K562 (cell line): ENCODE measurements at regions not wholly inside any gene's neighbourhood (a gene's known extent, or its start where the extent isn't known, plus 50 kb on each side); places are given as distances from the start of the nearest gene placed in this dataset.

ENCODE experiments used
- ATAC-seq: fragments of 200-7000 bp; cut with Tn5 transposase; 3 replicates; pipeline ENCODE4 v1.9.1; 2020; ENCODE audit warnings: moderate library complexity
- BruUV-seq: library from RNA; stranded (reverse); fragments of 400-500 nt; replicated peaks from 2 replicates; lab custom pipeline; 2021; lab: Mats Ljungman, UMichigan
- CTCF ChIA-PET: fragments of 300-600 bp; formaldehyde crosslinking; extraction: SDS; loops from one replicate; lab custom pipeline; 2021; ENCODE audit warnings: low intra/inter-chr PET ratio; lab: Yijun Ruan, JAX
- POLR2A ChIA-PET: fragments of 300-600, 350-650 bp; sonication (Branson Sonifier 250); formaldehyde crosslinking; extraction: SDS; loops from one replicate; lab custom pipeline; 2021; ENCODE audit warnings: antibody characterized with exemption, inconsistent platforms; lab: Yijun Ruan, JAX
- DNase-seq, 4 experiments: peaks; one replicate each; pipeline versions ENCODE4 v3.0.0 to v3.0.0-alpha.2; 2011 to 2018; ENCODE audit warnings: low spot score in 3 of 4, mixed read lengths in 3 of 4; ENCODE audit errors: extremely low read depth in 1 of 4
- FAIRE-seq: peaks from 2 replicates; lab custom pipeline; 2011; peaks lifted over from hg19 to GRCh38; lab: Jason Lieb, UNC
- H2AFZ ChIP-seq: 2 replicates; pipeline ENCODE4 v1.6.0; 2011; ENCODE audit warnings: low read depth, low read length, control low read depth, inconsistent platforms
- H3K27ac ChIP-seq: fragments of 200-600 bp; 3 replicates; pipeline ENCODE4 v1.8.0; 2011; ENCODE audit warnings: low read depth, mild to moderate bottlenecking, control low read depth, inconsistent platforms, low read length, moderate library complexity, mixed read lengths; ENCODE audit errors: extremely low read depth
- H3K27me3 ChIP-seq, 2 experiments: fragments of 300-600 bp in 1 of 2; 2 replicates in 1 of 2; 3 replicates in 1 of 2; pipeline versions ENCODE4 v1.6.0 to v1.8.0; 2011; ENCODE audit warnings: inconsistent platforms in 2 of 2, low read length in 2 of 2, mild to moderate bottlenecking in 1 of 2, mixed read lengths in 1 of 2, moderate library complexity in 1 of 2; ENCODE audit not compliant: control insufficient read depth in 2 of 2, insufficient read depth in 2 of 2
- H3K36me3 ChIP-seq: fragments of 300-600 bp; 3 replicates; pipeline ENCODE4 v1.8.0; 2011; ENCODE audit warnings: mild to moderate bottlenecking, low read length, inconsistent platforms; ENCODE audit not compliant: control insufficient read depth, insufficient read depth
- H3K4me1 ChIP-seq, 2 experiments: fragments of 200-600 bp in 1 of 2; replicated peaks in 1 of 2; 2 replicates in 1 of 2; 3 replicates in 1 of 2; pipeline versions ENCODE4 v1.5.1 to v1.8.0; 2011; ENCODE audit warnings: inconsistent platforms in 2 of 2, low read length in 2 of 2, mild to moderate bottlenecking in 1 of 2, mixed read lengths in 1 of 2, moderate library complexity in 1 of 2; ENCODE audit not compliant: control insufficient read depth in 2 of 2, insufficient read depth in 2 of 2
- H3K4me2 ChIP-seq: 2 replicates; pipeline ENCODE4 v1.6.1; 2011; ENCODE audit warnings: low read length, control low read depth, inconsistent platforms, mixed read lengths; ENCODE audit not compliant: insufficient read depth
- H3K4me3 ChIP-seq: fragments of 200-600 bp; sonication (generic), shearing (Covaris generic); 2 replicates; pipeline ENCODE4 v1.5.1; 2016; ENCODE audit warnings: control low read depth, inconsistent platforms
- H3K79me2 ChIP-seq: fragments of 200-600 bp; 3 replicates; pipeline ENCODE4 v1.8.0; 2011; ENCODE audit warnings: low read length, inconsistent platforms; ENCODE audit not compliant: control insufficient read depth, insufficient read depth
- H3K9ac ChIP-seq, 2 experiments: 2 replicates each; pipeline versions ENCODE4 v1.6.0 to v1.6.1; 2011; ENCODE audit warnings: low read depth in 2 of 2, low read length in 2 of 2, control low read depth in 1 of 2, inconsistent platforms in 1 of 2, mild to moderate bottlenecking in 1 of 2, mixed read lengths in 1 of 2; ENCODE audit not compliant: insufficient read depth in 1 of 2
- H3K9me1 ChIP-seq: one replicate; pipeline ENCODE4 v1.6.0; 2011; ENCODE audit warnings: inconsistent platforms, mild to moderate bottlenecking, low read length, moderate library complexity; ENCODE audit not compliant: control insufficient read depth, insufficient read depth
- H3K9me3 ChIP-seq: replicated peaks from 2 replicates; pipeline ENCODE4 v1.5.1; 2011; ENCODE audit warnings: low read depth, low read length, inconsistent platforms; ENCODE audit not compliant: control insufficient read depth, insufficient read depth
- H4K20me1 ChIP-seq: replicated peaks from 2 replicates; pipeline ENCODE4 v1.6.1; 2011; ENCODE audit warnings: low read length, inconsistent platforms, mixed read lengths; ENCODE audit not compliant: control insufficient read depth, insufficient read depth
- ATF7 ChIP-seq: fragments of 450-650 bp; IDR thresholded peaks from 2 replicates; pipeline ENCODE4 v1.7.1; 2014; ENCODE audit warnings: mild to moderate bottlenecking, moderate library complexity
- DIDO1 ChIP-seq: fragments of 450-650 bp; IDR thresholded peaks from 2 replicates; pipeline ENCODE4 v1.6.1; 2016; ENCODE audit warnings: low read depth, missing biosample characterization, missing genetic modification characterization
- KDM2B ChIP-seq: fragments of 250-450 bp; sonication (Bioruptor Pico); IDR thresholded peaks from 2 replicates; pipeline ENCODE4 v1.8.0; 2021; ENCODE audit warnings: mild to moderate bottlenecking, moderate library complexity
- MBD2 ChIP-seq: sonication (generic); IDR thresholded peaks from 2 replicates; pipeline ENCODE4 v1.6.1; 2016; ENCODE audit warnings: low read depth, borderline replicate concordance
- ZNF324 ChIP-seq: fragments of 250-450 bp; sonication (Bioruptor Pico); IDR thresholded peaks from 2 replicates; pipeline ENCODE4 v1.4.0; 2020; ENCODE audit warnings: mild to moderate bottlenecking
- ZNF778 ChIP-seq: fragments of 450-650 bp; formaldehyde crosslinking; IDR thresholded peaks from 2 replicates; pipeline ENCODE4 v1.4.0; 2020; ENCODE audit warnings: mild to moderate bottlenecking, moderate library complexity
- WGBS: fragments of 100-300 bp; shearing (Covaris generic); methylation state at CpG from one replicate; pipeline ENCODE4 v1.1.6; 2016; ENCODE audit warnings: low coverage, mixed read lengths; ENCODE audit not compliant: insufficient coverage; ENCODE audit errors: missing lambda C conversion rate; 5-methylcytosine and 5-hydroxymethylcytosine counted together
- in situ Hi-C: fragments of 300-500 bp; cut with MboI; formaldehyde crosslinking; loops from 4 replicates; pipeline ENCODE4 v1.15.0; 2018; ENCODE audit warnings: inconsistent platforms, mixed read lengths
- intact Hi-C: fragments of 100-400 bp; cut with micrococcal nuclease; formaldehyde crosslinking; loops from 2 replicates; pipeline ENCODE4 v1.14.2; 2022
- TF ChIP-seq, protein P1 (sequence below): sonication (generic); formaldehyde crosslinking; IDR thresholded peaks from 2 replicates; pipeline ENCODE4 v1.8.1; 2022; ENCODE audit warnings: missing genetic modification reagents

DNA sequence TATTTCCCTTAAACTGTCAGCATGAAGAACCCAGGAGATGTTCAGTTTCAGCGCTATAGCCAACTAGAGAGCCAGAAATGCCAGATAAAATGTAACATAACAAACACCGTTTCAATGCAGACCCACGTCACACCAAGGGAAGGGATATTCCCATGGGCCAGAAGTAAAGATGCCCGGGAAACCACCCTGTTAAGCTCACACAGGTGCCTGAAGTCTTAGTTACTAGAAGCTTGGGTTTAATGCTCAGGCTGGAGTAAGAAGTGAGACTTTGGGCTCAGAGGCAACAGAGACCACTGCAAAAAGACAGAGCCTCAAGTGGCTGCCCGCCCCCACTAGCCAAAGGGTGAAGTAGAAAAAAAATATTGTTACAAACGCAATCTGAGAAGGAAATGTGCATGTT, 52.3 kb downstream of the SYNE3 start:
- TF ChIP-seq DIDO1 (tag) (no peak), ZNF778 (CRISPR knock-in tag) (no peak), KDM2B (CRISPR knock-in tag) (no peak), ATF7 (no peak), ZNF324 (CRISPR knock-in tag) (no peak), MBD2 (no peak)
- TF ChIP-seq, protein P1, sequence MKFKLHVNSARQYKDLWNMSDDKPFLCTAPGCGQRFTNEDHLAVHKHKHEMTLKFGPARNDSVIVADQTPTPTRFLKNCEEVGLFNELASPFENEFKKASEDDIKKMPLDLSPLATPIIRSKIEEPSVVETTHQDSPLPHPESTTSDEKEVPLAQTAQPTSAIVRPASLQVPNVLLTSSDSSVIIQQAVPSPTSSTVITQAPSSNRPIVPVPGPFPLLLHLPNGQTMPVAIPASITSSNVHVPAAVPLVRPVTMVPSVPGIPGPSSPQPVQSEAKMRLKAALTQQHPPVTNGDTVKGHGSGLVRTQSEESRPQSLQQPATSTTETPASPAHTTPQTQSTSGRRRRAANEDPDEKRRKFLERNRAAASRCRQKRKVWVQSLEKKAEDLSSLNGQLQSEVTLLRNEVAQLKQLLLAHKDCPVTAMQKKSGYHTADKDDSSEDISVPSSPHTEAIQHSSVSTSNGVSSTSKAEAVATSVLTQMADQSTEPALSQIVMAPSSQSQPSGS (CRISPR knock-in tag): no peak
- no TSS peak for BruUV-seq
- 7% methylated on average over 6 of the region's 6 CpGs for WGBS
- H3K4me2 ChIP-seq: no peak overlapping the region
- ChIA-PET CTCF (no interaction called here), POLR2A (interaction anchor here (0.6 to 0.7 kb wide), 2 partner anchors 15 to 109 kb away, joined by 3 read pairs; no protein-coding TSS in a partner anchor)
- no peaks in the 10 kb centered on the region for H3K79me2 ChIP-seq
- no peak overlapping the region for H3K9ac ChIP-seq
- H3K4me1 ChIP-seq: peaks cover 0 to 4% of the 10 kb centered on the region in 2 experiments; a peak in 1 of 5 replicates
- FAIRE-seq (no peak), DNase-seq (no peak), ATAC-seq (no peak)
- H3K9me3 ChIP-seq: no peaks in the 10 kb centered on the region
- peaks cover 8 to 25% of the 10 kb centered on the region in 2 experiments; a peak in 4 of 5 replicates for H3K27me3 ChIP-seq
- in situ Hi-C loops: no loop called here
- no peak overlapping the region for H3K4me3 ChIP-seq
- no peaks in the 10 kb centered on the region for H3K36me3 ChIP-seq
- no peak overlapping the region for H3K27ac ChIP-seq
- H4K20me1 ChIP-seq: no peaks in the 10 kb centered on the region
- intact Hi-C loops: no loop called here
- H3K9me1 ChIP-seq: no peaks in the 10 kb centered on the region
- no peak overlapping the region for H2AFZ ChIP-seq
